Brain microvascular endothelial cell (primary cell): ENCODE measurements at regions not wholly inside any gene's neighbourhood (a gene's known extent, or its start where the extent isn't known, plus 50 kb on each side); places are given as distances from the start of the nearest gene placed in this dataset.
A peak's percentile ranks its signal among the peaks of the same experiment; 100 is the strongest.
"Not testable (repeated sequence)": the region's sequence is repeated elsewhere in the genome, so short reads cannot be mapped to it uniquely, and the experiment has no call there.

Source experiments
- DNase-seq: peaks from one replicate; pipeline ENCODE4 v3.0.0-alpha.2; 2020
- H3K27ac ChIP-seq: fragments of 250-450 bp; sonication (Bioruptor Pico); 2 replicates; pipeline ENCODE4 v1.5.1; 2020; ENCODE audit warnings: mild to moderate bottlenecking, moderate library complexity
- H3K27me3 ChIP-seq: fragments of 250-450 bp; sonication (Bioruptor Pico); replicated peaks from 2 replicates; pipeline ENCODE4 v1.5.1; 2020; ENCODE audit warnings: mild to moderate bottlenecking
- H3K36me3 ChIP-seq: fragments of 250-450 bp; sonication (Bioruptor Pico); replicated peaks from 2 replicates; pipeline ENCODE4 v1.5.1; 2020; ENCODE audit warnings: mild to moderate bottlenecking
- H3K4me3 ChIP-seq: 2 replicates; pipeline ENCODE4 v1.5.1; 2011; ENCODE audit warnings: low read depth, mild to moderate bottlenecking, control low read depth, low read length, moderate library complexity
- in situ Hi-C: cut with HindIII; loops from 2 replicates; pipeline ENCODE4 v1.10.0; 2017; ENCODE audit warnings: low sequenced_read_pairs, low pct_ligation_motif_present
- TF ChIP-seq, protein P1 (sequence below): IDR thresholded peaks from 2 replicates; pipeline ENCODE4 v1.5.1; 2011; ENCODE audit warnings: low read depth, mild to moderate bottlenecking, moderate library complexity, low read length, control low read depth, inconsistent platforms; ENCODE audit errors: missing control alignments

DNA sequence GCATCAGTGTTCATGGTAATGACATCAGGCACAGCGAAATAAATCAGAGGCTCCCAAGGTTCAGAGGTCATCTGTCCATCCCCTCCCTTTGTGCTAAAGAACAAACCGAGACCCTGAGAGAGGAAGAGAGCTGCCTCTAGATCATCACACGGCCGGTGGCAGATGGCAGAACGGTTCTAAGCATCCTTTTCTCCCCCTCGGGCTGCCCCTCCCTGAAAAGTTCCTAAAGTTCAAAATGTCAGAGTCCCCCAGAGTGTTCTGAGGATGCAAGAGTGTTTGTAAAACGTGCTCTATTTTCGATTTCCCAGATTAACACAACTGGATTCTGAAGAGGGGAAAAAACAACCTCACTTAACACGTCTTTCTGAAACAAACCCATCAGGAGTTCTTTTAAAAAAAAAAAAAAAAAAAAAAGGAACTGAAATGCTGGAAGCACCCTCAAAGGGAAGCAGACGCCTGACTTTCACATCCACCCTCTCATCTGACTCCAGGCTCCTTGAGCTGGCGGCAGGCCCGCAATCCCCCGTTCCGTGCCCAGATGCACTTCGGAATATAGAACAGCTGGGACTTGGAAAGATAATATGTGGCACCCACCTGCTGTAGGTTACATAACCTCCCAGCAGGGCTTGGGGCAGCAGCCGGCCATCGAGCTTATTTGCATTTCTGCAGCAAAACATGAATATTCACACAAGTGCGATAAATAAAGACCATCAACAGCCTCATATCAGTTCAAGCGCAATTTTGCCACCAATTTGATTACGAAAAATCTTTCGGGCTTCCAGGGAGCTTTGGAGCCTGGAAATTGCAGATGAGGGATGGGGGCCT, 115.5 kb upstream of the SMURF2 start:
- H3K27ac ChIP-seq, result no peak overlapping the region
- H3K36me3 ChIP-seq, result no peaks in the 10 kb centered on the region
- no peak overlapping the region for H3K4me3 ChIP-seq
- no peak for DNase-seq
- TF ChIP-seq, protein P1, sequence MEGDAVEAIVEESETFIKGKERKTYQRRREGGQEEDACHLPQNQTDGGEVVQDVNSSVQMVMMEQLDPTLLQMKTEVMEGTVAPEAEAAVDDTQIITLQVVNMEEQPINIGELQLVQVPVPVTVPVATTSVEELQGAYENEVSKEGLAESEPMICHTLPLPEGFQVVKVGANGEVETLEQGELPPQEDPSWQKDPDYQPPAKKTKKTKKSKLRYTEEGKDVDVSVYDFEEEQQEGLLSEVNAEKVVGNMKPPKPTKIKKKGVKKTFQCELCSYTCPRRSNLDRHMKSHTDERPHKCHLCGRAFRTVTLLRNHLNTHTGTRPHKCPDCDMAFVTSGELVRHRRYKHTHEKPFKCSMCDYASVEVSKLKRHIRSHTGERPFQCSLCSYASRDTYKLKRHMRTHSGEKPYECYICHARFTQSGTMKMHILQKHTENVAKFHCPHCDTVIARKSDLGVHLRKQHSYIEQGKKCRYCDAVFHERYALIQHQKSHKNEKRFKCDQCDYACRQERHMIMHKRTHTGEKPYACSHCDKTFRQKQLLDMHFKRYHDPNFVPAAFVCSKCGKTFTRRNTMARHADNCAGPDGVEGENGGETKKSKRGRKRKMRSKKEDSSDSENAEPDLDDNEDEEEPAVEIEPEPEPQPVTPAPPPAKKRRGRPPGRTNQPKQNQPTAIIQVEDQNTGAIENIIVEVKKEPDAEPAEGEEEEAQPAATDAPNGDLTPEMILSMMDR, result no peak
- H3K27me3 ChIP-seq, result peaks cover 11% of the 10 kb centered on the region
- in situ Hi-C loops, result no loop called here

DNA sequence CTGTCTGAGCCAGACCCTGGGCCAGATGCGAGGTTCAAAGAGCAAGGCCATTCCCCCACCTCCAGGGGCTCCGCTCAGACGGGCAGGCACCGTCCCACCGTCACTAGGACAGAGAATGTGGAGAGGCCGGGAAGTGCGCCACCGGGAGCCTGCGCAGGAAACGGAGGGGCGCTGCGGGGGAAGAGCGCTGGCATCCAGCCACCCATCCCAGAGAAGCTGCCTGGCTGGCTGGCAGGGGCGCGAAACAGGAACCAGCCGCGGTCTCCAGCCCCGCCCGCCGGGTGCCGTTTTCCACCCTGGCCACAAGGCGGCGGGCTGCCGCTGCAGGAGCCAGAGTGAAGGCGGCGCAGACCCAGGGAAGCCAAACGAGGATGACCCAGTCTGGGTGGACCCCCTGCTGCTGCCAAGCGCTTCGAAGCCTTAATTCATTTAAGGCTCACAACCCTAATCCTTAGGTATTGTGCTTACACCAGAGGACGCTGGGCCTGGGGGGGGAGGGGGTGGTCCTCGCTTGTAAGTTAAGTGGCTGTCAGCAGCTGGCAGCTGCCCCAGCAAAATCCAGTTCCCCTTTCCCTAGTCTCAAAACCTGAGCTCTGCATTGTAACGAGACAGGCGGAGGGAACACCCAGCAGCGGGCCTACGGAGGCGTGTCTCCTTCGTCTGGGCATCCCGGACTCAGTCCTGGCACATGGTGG, 114.8 kb upstream of the SMURF2 start:
- H3K27ac ChIP-seq, in situ Hi-C loops, H3K36me3 ChIP-seq: not testable (repeated sequence)
- TF ChIP-seq, protein P1, result peak; percentile 88
- peak overlapping the region; percentile 35 for H3K4me3 ChIP-seq
- peaks cover 11% of the 10 kb centered on the region for H3K27me3 ChIP-seq
- peak; percentile 34 for DNase-seq

DNA sequence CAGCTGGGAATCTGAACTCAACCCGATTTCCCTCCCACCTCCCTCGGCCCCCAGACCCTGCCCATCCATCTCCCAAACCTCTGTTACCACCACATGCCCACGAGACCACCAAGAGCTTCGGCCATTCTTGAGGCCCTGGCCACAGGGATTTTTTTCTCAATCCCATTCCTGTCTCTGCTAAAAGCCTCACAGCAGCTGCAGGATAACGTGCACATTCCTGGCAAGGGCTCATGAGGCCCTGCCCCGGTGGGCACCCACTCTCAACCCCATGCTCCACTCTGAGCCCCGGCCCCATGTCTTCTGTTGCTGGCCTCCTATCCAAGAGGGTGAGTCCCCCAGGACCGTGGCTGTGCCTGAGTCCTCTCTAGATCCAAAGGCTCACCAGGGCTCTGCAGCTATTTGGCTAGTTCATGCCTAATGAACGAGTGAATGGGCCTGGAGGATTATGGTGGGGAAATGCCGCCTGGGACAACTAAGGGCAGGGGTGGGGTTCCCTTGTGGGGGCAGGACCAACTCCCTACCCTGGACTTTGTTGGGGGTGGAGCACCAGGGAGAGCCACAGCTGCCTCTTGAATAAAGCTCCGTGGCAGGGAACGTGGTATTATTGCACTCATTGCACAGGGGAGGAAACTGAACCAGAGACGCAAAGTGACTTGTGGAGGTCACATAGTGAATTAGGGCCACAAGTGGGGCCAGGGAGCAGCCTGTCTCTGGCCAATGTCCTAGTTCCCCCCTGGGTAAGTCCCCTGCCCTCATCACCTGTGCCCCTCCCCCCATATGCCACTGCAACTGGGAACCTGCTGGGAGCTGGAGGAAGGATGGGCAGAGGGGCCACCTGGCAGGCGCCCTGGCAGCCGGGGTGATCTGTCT, 113.8 kb upstream of the SMURF2 start:
- no peak for DNase-seq
- in situ Hi-C loops, result no loop called here
- Histone ChIP-seq H3K27ac (no peak overlapping the region), H3K4me3 (no peak overlapping the region), H3K36me3 (no peaks in the 10 kb centered on the region), H3K27me3 (peaks cover 11% of the 10 kb centered on the region)
- TF ChIP-seq, protein P1, result no peak

DNA sequence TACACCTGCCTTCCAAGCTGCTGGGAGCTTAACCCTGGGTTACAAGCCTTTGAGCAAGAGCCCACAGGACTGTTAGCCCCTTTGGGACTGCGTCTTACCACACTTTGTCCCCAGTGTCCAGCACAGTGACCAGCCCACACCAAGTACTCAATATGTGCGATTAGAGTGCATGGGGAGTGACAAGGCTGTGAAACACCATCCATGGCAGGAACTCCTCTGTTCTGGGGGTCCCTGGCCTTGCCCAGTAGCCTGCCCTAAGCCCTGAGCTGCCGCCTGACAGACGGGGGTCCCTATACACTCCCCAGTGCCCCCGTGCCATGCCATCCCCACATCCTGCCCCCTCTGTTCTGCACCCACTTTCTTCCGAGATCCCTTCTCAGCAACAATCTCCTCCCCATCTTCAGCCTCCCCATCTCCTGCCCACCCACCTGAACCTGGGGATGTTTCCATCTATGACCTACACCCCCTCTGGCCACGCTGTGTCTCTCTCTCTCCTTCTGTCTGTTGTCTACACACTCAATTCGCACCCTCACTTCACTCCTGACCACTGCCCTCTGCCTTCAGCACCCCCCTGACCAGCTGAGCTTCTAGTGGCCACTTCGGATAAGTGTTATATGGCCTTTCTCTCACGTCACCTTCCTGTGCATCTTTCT, 112.9 kb upstream of the SMURF2 start:
- Histone ChIP-seq H3K36me3 (no peaks in the 10 kb centered on the region), H3K27me3 (peaks cover 11% of the 10 kb centered on the region), H3K27ac (no peak overlapping the region), H3K4me3 (no peak overlapping the region)
- TF ChIP-seq, protein P1, result no peak
- no peak for DNase-seq
- in situ Hi-C loops, result no loop called here
